SK-N-SH treated with all-trans-retinoic acid at 6 μM for 48 hours (cell line): ENCODE measurements at regions not wholly inside any gene's neighbourhood (a gene's known extent, or its start where the extent isn't known, plus 50 kb on each side); places are given as distances from the start of the nearest gene placed in this dataset.

Source experiments
- ATAC-seq: fragments of 200-7000 bp; cut with Tn5 transposase; 3 replicates; pipeline ENCODE4 v1.9.1; 2020; ENCODE audit warnings: mild to moderate bottlenecking, moderate library complexity
- ARNTL ChIP-seq: fragments of 450-650 bp; formaldehyde crosslinking; IDR thresholded peaks from 2 replicates; pipeline ENCODE4 v1.5.0; 2020; ENCODE audit warnings: low read depth, mild to moderate bottlenecking, moderate library complexity, borderline replicate concordance
- BACH2 ChIP-seq: fragments of 250-450 bp; sonication (Bioruptor Pico); IDR thresholded peaks from 2 replicates; pipeline ENCODE4 v1.9.0; 2021; ENCODE audit warnings: mild to moderate bottlenecking, borderline replicate concordance
- CREB5 ChIP-seq: fragments of 250-450 bp; sonication (Bioruptor Pico); IDR thresholded peaks from 2 replicates; pipeline ENCODE4 v1.5.1; 2020; ENCODE audit warnings: low read depth, mild to moderate bottlenecking, moderate library complexity
- CSDC2 ChIP-seq: fragments of 250-450 bp; sonication (Bioruptor Pico); IDR thresholded peaks from 2 replicates; pipeline ENCODE4 v1.5.0; 2020; ENCODE audit warnings: mild to moderate bottlenecking, moderate library complexity
- ESRRG ChIP-seq: fragments of 250-450 bp; sonication (Bioruptor Pico); IDR thresholded peaks from 2 replicates; pipeline ENCODE4 v1.6.1; 2021; ENCODE audit warnings: mild to moderate bottlenecking
- GLIS3 ChIP-seq: fragments of 250-450 bp; sonication (Bioruptor Pico); IDR thresholded peaks from 2 replicates; pipeline ENCODE4 v1.5.0; 2020; ENCODE audit warnings: mild to moderate bottlenecking, moderate library complexity
- ISL1 ChIP-seq: fragments of 250-450 bp; sonication (Bioruptor Pico); IDR thresholded peaks from 2 replicates; pipeline ENCODE4 v2.1.2; 2022; ENCODE audit warnings: mild to moderate bottlenecking, moderate library complexity
- OSR1 ChIP-seq: fragments of 250-450 bp; sonication (Bioruptor Pico); IDR thresholded peaks from 2 replicates; pipeline ENCODE4 v1.8.0; 2022; ENCODE audit warnings: moderate library complexity, mild to moderate bottlenecking, inconsistent platforms
- POU6F1 ChIP-seq: fragments of 250-450 bp; sonication (Bioruptor Pico); IDR thresholded peaks from 2 replicates; pipeline ENCODE4 v1.8.0; 2021; ENCODE audit warnings: low read depth, mild to moderate bottlenecking, moderate library complexity, borderline replicate concordance
- RARB ChIP-seq: fragments of 250-450 bp; sonication (Bioruptor Pico); IDR thresholded peaks from 2 replicates; pipeline ENCODE4 v1.8.0; 2021; ENCODE audit warnings: mild to moderate bottlenecking, moderate library complexity
- TCF4 ChIP-seq: fragments of 250-450 bp; sonication (Bioruptor Pico); IDR thresholded peaks from 2 replicates; pipeline ENCODE4 v1.8.0; 2021; ENCODE audit warnings: mild to moderate bottlenecking, moderate library complexity, borderline replicate concordance
- TOX ChIP-seq: fragments of 250-450 bp; sonication (Bioruptor Pico); IDR thresholded peaks from 2 replicates; pipeline ENCODE4 v1.8.0; 2021; ENCODE audit warnings: mild to moderate bottlenecking, moderate library complexity, borderline replicate concordance
- TSHZ2 ChIP-seq: fragments of 250-450 bp; sonication (Bioruptor Pico); IDR thresholded peaks from 2 replicates; pipeline ENCODE4 v1.5.0; 2020; ENCODE audit warnings: mild to moderate bottlenecking, moderate library complexity
- ZC3H10 ChIP-seq: fragments of 250-450 bp; sonication (Bioruptor Pico); IDR thresholded peaks from 2 replicates; pipeline ENCODE4 v1.5.1; 2021; ENCODE audit warnings: mild to moderate bottlenecking, moderate library complexity
- ZFP3 ChIP-seq: fragments of 250-450 bp; sonication (Bioruptor Pico); IDR thresholded peaks from 2 replicates; pipeline ENCODE4 v1.5.0; 2020; ENCODE audit warnings: mild to moderate bottlenecking, moderate library complexity
- ZFP30 ChIP-seq: fragments of 450-650 bp; formaldehyde crosslinking; IDR thresholded peaks from 2 replicates; pipeline ENCODE4 v1.5.0; 2022; ENCODE audit warnings: mild to moderate bottlenecking, moderate library complexity
- ZNF565 ChIP-seq: fragments of 450-650 bp; formaldehyde crosslinking; conservative IDR thresholded peaks from 2 replicates; pipeline ENCODE4 v1.5.0; 2020; ENCODE audit warnings: low read depth, mild to moderate bottlenecking, moderate library complexity
- ZNF8 ChIP-seq: fragments of 450-650 bp; formaldehyde crosslinking; IDR thresholded peaks from 2 replicates; pipeline ENCODE4 v1.5.0; 2020; ENCODE audit warnings: mild to moderate bottlenecking, moderate library complexity

GRCh38 chrX:96433409-96434077 is 251.1 kb upstream of the DIAPH2 start:
- no peak for ATAC-seq

GRCh38 chrX:96435378-96436035 is 249.1 kb upstream of the DIAPH2 start:
- TF ChIP-seq ARNTL (no peak), ZNF565 (no peak), TCF4 (CRISPR knock-in tag) (no peak), ZC3H10 (CRISPR knock-in tag) (no peak), RARB (no peak), ZNF8 (CRISPR knock-in tag) (no peak), BACH2 (no peak), ZFP30 (CRISPR knock-in tag) (no peak), OSR1 (no peak), ISL1 (CRISPR knock-in tag) (no peak)
- peak; percentile 31; the same call in 1 of the 3 replicates for ATAC-seq

More at GRCh38 chrX:96433409-96434077, 251.1 kb upstream of the DIAPH2 start:
- TF ChIP-seq RARB (no peak), ZFP30 (CRISPR knock-in tag) (no peak), ISL1 (CRISPR knock-in tag) (no peak), CSDC2 (CRISPR knock-in tag) (no peak), ESRRG (CRISPR knock-in tag) (no peak)

GRCh38 chrX:96436105-96436504 is 248.5 kb upstream of the DIAPH2 start:
- TF ChIP-seq ZFP30 (CRISPR knock-in tag): no peak
- TF ChIP-seq ISL1 (CRISPR knock-in tag): peak; percentile 56
- peak; percentile 76 for ATAC-seq

- ATAC-seq: peak; percentile 47; the same call in 2 of the 3 replicates
- TF ChIP-seq GLIS3 (no peak), ZNF8 (CRISPR knock-in tag) (no peak), CREB5 (CRISPR knock-in tag) (no peak), ARNTL (no peak), BACH2 (no peak), TCF4 (CRISPR knock-in tag) (no peak), CSDC2 (CRISPR knock-in tag) (no peak), OSR1 (no peak), ZC3H10 (CRISPR knock-in tag) (no peak), TSHZ2 (no peak), POU6F1 (no peak), ZFP3 (CRISPR knock-in tag) (no peak), ZNF565 (no peak), TOX (no peak), RARB (no peak)
These were observed 245.8 kb upstream of the DIAPH2 start for GRCh38 chrX:96438803-96439202.

- ATAC-seq: no peak
- TF ChIP-seq ZNF565 (no peak), ZFP3 (CRISPR knock-in tag) (no peak), CREB5 (CRISPR knock-in tag) (no peak), ZNF8 (CRISPR knock-in tag) (no peak)
These were observed 243.7 kb upstream of the DIAPH2 start for GRCh38 chrX:96440941-96441340.
